Gastroesophageal sphincter (tissue), 3 donors: ENCODE measurements at regions not wholly inside any gene's neighbourhood (a gene's known extent, or its start where the extent isn't known, plus 50 kb on each side); places are given as distances from the start of the nearest gene placed in this dataset.

Experiments used
- CTCF ChIP-seq, 4 experiments: fragments of 200-600 bp in 2 of 4; fragments of 450-650 bp in 2 of 4; sonication (generic) in 1 of 4; IDR thresholded peaks; one replicate each; pipeline ENCODE4 v1.5.1; 2017 to 2019; ENCODE audit warnings: antibody characterized with exemption in 4 of 4, mild to moderate bottlenecking in 2 of 4, moderate library complexity in 2 of 4
- EP300 ChIP-seq: sonication (generic); formaldehyde crosslinking; IDR thresholded peaks from one replicate; pipeline ENCODE4 v1.6.1; 2017; ENCODE audit warnings: antibody characterized with exemption, mild to moderate bottlenecking
- POLR2A ChIP-seq, 2 donors: fragments of 450-650 bp; IDR thresholded peaks; one replicate each; pipeline ENCODE4 v1.6.1; 2017; ENCODE audit warnings: antibody characterized with exemption in 2 of 2, mild to moderate bottlenecking in 2 of 2, moderate library complexity in 1 of 2
- POLR2AphosphoS5 ChIP-seq: sonication (generic); formaldehyde crosslinking; IDR thresholded peaks from one replicate; pipeline ENCODE4 v1.6.1; 2017; ENCODE audit warnings: antibody characterized with exemption

- TF ChIP-seq CTCF (IDR thresholded peaks at IDR 0.05) (no peak), POLR2AphosphoS5 (no peak), POLR2A (IDR thresholded peaks at IDR 0.05) (no peak), EP300 (no peak)
Measured at GRCh38 chrX:38975368-38975942, 174.2 kb downstream of the MID1IP1 start.
